Karpas-422 (cell line): ENCODE measurements at regions not wholly inside any gene's neighbourhood (a gene's known extent, or its start where the extent isn't known, plus 50 kb on each side); places are given as distances from the start of the nearest gene placed in this dataset.
A peak's percentile ranks its signal among the peaks of the same experiment; 100 is the strongest.
"Not testable (repeated sequence)": the region's sequence is repeated elsewhere in the genome, so short reads cannot be mapped to it uniquely, and the experiment has no call there.

Experiments
- DNase-seq: peaks from one replicate; pipeline ENCODE4 v3.0.0-alpha.2; 2015
- H2AFZ ChIP-seq: fragments of 200-600 bp; sonication (generic); 2 replicates; pipeline ENCODE4 v1.6.1; 2014; ENCODE audit warnings: antibody characterized with exemption, low read length, mixed read lengths
- H3K27ac ChIP-seq: fragments of 200-600 bp; sonication (generic); 2 replicates; pipeline ENCODE4 v1.5.1; 2014; ENCODE audit warnings: mild to moderate bottlenecking, low read length, moderate library complexity
- H3K27me3 ChIP-seq: fragments of 200-600 bp; sonication (generic); 2 replicates; pipeline ENCODE4 v1.6.1; 2014; ENCODE audit warnings: low read length, mixed read lengths
- H3K36me3 ChIP-seq: fragments of 200-600 bp; sonication (generic); 2 replicates; pipeline ENCODE4 v1.6.1; 2014; ENCODE audit warnings: low read length, mixed read lengths; ENCODE audit not compliant: insufficient read depth
- H3K4me1 ChIP-seq: fragments of 200-600 bp; sonication (generic); 2 replicates; pipeline ENCODE4 v1.6.1; 2014; ENCODE audit warnings: mild to moderate bottlenecking, low read length, mixed read lengths
- H3K4me2 ChIP-seq: fragments of 200-600 bp; sonication (generic); 2 replicates; pipeline ENCODE4 v1.6.1; 2014; ENCODE audit warnings: low read length, low read depth, mild to moderate bottlenecking; ENCODE audit not compliant: poor library complexity, severe bottlenecking
- H3K4me3 ChIP-seq: fragments of 200-600 bp; sonication (generic); 2 replicates; pipeline ENCODE4 v1.5.1; 2014; ENCODE audit warnings: mild to moderate bottlenecking, antibody characterized with exemption, low read length, mixed read lengths
- H3K79me2 ChIP-seq: fragments of 200-600 bp; sonication (generic); 2 replicates; pipeline ENCODE4 v1.6.1; 2014; ENCODE audit warnings: mild to moderate bottlenecking, low read length, mixed read lengths
- H3K9ac ChIP-seq: fragments of 200-600 bp; sonication (generic); 2 replicates; pipeline ENCODE4 v1.6.0; 2014; ENCODE audit warnings: low read length
- H3K9me2 ChIP-seq: fragments of 200-600 bp; sonication (generic), shearing (Covaris generic); replicated peaks from 2 replicates; pipeline ENCODE4 v1.6.0; 2014; ENCODE audit warnings: mild to moderate bottlenecking, low read length, moderate library complexity; ENCODE audit not compliant: insufficient read depth
- H3K9me3 ChIP-seq: fragments of 300-700, 200-600 bp; sonication (generic); 2 replicates; pipeline ENCODE4 v1.6.1; 2014; ENCODE audit warnings: low read length, mixed read lengths
- H4K20me1 ChIP-seq: fragments of 200-600 bp; sonication (generic); 2 replicates; pipeline ENCODE4 v1.6.1; 2014; ENCODE audit warnings: mild to moderate bottlenecking, antibody characterized with exemption, low read length, low read depth; ENCODE audit not compliant: insufficient read depth

- not testable (repeated sequence) for H3K27ac ChIP-seq, H3K9me2 ChIP-seq, H4K20me1 ChIP-seq, H3K4me2 ChIP-seq, H2AFZ ChIP-seq, H3K36me3 ChIP-seq, H3K4me3 ChIP-seq, DNase-seq, H3K9ac ChIP-seq, H3K27me3 ChIP-seq, H3K79me2 ChIP-seq, H3K9me3 ChIP-seq
- peaks cover 13% of the 10 kb centered on the region for H3K4me1 ChIP-seq
These were observed 334.6 kb downstream of the BCL2L11 start for GRCh38 chr2:111455016-111456015.

GRCh38 chr2:111457191-111457590 lies 336.5 kb downstream of the BCL2L11 start:
- not testable (repeated sequence) for H2AFZ ChIP-seq, H3K27ac ChIP-seq, DNase-seq, H4K20me1 ChIP-seq, H3K9me3 ChIP-seq, H3K4me2 ChIP-seq, H3K4me3 ChIP-seq, H3K79me2 ChIP-seq, H3K4me1 ChIP-seq, H3K36me3 ChIP-seq, H3K9ac ChIP-seq, H3K27me3 ChIP-seq, H3K9me2 ChIP-seq

- H3K27me3 ChIP-seq, H3K36me3 ChIP-seq, H3K4me1 ChIP-seq, H3K4me2 ChIP-seq, H3K9me2 ChIP-seq, H3K4me3 ChIP-seq, H3K79me2 ChIP-seq, H3K27ac ChIP-seq, DNase-seq, H3K9ac ChIP-seq, H2AFZ ChIP-seq, H4K20me1 ChIP-seq, H3K9me3 ChIP-seq: not testable (repeated sequence)
These were observed 340.2 kb downstream of the BCL2L11 start for GRCh38 chr2:111460901-111461300.

- H3K27ac ChIP-seq, H3K36me3 ChIP-seq, H2AFZ ChIP-seq, H3K4me1 ChIP-seq, H3K9me3 ChIP-seq, H4K20me1 ChIP-seq, H3K4me3 ChIP-seq, H3K4me2 ChIP-seq, H3K27me3 ChIP-seq, H3K9ac ChIP-seq, H3K79me2 ChIP-seq, H3K9me2 ChIP-seq: not testable (repeated sequence)
- peak; percentile 31 for DNase-seq
These were observed 341.1 kb downstream of the BCL2L11 start for GRCh38 chr2:111461831-111462230.

- H3K79me2 ChIP-seq, H3K9me2 ChIP-seq, H3K4me3 ChIP-seq, DNase-seq, H2AFZ ChIP-seq, H3K27ac ChIP-seq, H3K9me3 ChIP-seq, H3K9ac ChIP-seq, H3K4me2 ChIP-seq, H3K27me3 ChIP-seq, H4K20me1 ChIP-seq, H3K36me3 ChIP-seq, H3K4me1 ChIP-seq: not testable (repeated sequence)
These were observed 341.9 kb downstream of the BCL2L11 start for GRCh38 chr2:111462572-111462971.

- not testable (repeated sequence) for H3K9ac ChIP-seq, H3K27me3 ChIP-seq, H4K20me1 ChIP-seq, H3K79me2 ChIP-seq, H3K4me3 ChIP-seq, H3K4me2 ChIP-seq, H3K4me1 ChIP-seq, H3K9me3 ChIP-seq, DNase-seq, H3K27ac ChIP-seq, H3K9me2 ChIP-seq, H3K36me3 ChIP-seq, H2AFZ ChIP-seq
These were observed 342.6 kb downstream of the BCL2L11 start for GRCh38 chr2:111463238-111463848.

GRCh38 chr2:111463956-111464355 lies 343.2 kb downstream of the BCL2L11 start:
- not testable (repeated sequence) for H3K4me2 ChIP-seq, H3K36me3 ChIP-seq, H2AFZ ChIP-seq, DNase-seq, H3K9ac ChIP-seq, H3K9me3 ChIP-seq, H3K4me1 ChIP-seq, H3K79me2 ChIP-seq, H3K9me2 ChIP-seq, H3K27ac ChIP-seq, H3K4me3 ChIP-seq, H3K27me3 ChIP-seq, H4K20me1 ChIP-seq

GRCh38 chr2:111464367-111464766 lies 343.7 kb downstream of the BCL2L11 start:
- H3K4me1 ChIP-seq, H3K4me3 ChIP-seq, DNase-seq, H3K79me2 ChIP-seq, H3K36me3 ChIP-seq, H2AFZ ChIP-seq, H4K20me1 ChIP-seq, H3K27me3 ChIP-seq, H3K9me3 ChIP-seq, H3K4me2 ChIP-seq, H3K9ac ChIP-seq, H3K9me2 ChIP-seq, H3K27ac ChIP-seq: not testable (repeated sequence)
